Large intestine (tissue), 3 donors: ENCODE measurements at regions not wholly inside any gene's neighbourhood (a gene's known extent, or its start where the extent isn't known, plus 50 kb on each side); places are given as distances from the start of the nearest gene placed in this dataset.
"Not testable (repeated sequence)": the region's sequence is repeated elsewhere in the genome, so short reads cannot be mapped to it uniquely, and the experiment has no call there.

Source experiments
- DNase-seq, 2 donors: peaks; one replicate each; pipeline versions ENCODE4 v3.0.0 to v3.0.0-alpha.2; 2013
- H3K27ac ChIP-seq: one replicate; pipeline ENCODE4 v1.5.1; 2013; ENCODE audit warnings: low read length
- H3K27me3 ChIP-seq: 2 replicates; pipeline ENCODE4 v1.6.1; 2013; ENCODE audit warnings: low read length; ENCODE audit not compliant: control insufficient read depth, insufficient read depth
- H3K36me3 ChIP-seq: 2 replicates; pipeline ENCODE4 v1.6.1; 2013; ENCODE audit warnings: low read length; ENCODE audit not compliant: control insufficient read depth, insufficient read depth
- H3K4me1 ChIP-seq: one replicate; pipeline ENCODE4 v1.6.1; 2013; ENCODE audit warnings: low read length; ENCODE audit not compliant: control insufficient read depth, insufficient read depth
- H3K4me3 ChIP-seq: one replicate; pipeline ENCODE4 v1.5.1; 2013; ENCODE audit warnings: low read length
- H3K9me3 ChIP-seq: one replicate; pipeline ENCODE4 v1.6.1; 2013; ENCODE audit warnings: mild to moderate bottlenecking, low read depth, low read length, moderate library complexity; ENCODE audit not compliant: control insufficient read depth
- WGBS: methylation state at CpG from one replicate; pipeline ENCODE4 v1.1.5; 2013; ENCODE audit warnings: low lambda C conversion rate; ENCODE audit not compliant: insufficient coverage; 5-methylcytosine and 5-hydroxymethylcytosine counted together

DNA sequence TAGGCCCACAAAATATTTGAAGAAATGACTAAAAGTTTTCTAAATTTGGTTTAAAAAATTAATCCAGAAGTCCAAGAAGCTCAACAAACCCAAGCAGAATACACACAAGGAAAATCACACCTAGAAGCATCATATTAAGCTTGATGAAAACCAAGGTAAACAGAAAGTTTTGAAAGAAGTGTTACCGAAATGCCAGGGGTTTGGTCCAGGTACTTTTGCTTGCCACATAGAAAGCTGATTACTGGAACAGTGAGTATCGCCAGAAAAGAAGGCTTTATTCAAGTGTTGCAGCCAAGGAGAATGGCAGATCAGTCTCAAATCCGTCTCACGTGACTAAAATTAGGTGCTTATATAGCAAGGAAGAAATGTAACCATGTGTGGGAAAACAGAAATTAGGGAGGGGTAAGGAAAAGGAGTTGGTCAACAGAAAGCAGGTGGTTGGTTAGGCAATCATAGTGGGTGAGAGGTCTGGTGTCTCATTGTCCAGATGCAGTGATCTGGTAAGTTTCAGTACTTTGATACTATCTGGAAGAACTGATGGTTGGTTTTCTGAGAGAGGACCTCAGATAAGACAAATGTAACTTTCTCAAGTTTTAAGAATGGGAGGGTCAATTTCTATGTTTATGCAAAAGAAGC lies 96.9 kb upstream of the MYRIP start:
- Histone ChIP-seq H3K4me1 (no peaks in the 10 kb centered on the region), H3K27me3 (no peaks in the 10 kb centered on the region), H3K27ac (no peak overlapping the region), H3K9me3 (no peaks in the 10 kb centered on the region), H3K36me3 (no peaks in the 10 kb centered on the region), H3K4me3 (no peak overlapping the region)
- no peak for DNase-seq
- WGBS: 94% methylated on average over 3 of the region's 4 CpGs

DNA sequence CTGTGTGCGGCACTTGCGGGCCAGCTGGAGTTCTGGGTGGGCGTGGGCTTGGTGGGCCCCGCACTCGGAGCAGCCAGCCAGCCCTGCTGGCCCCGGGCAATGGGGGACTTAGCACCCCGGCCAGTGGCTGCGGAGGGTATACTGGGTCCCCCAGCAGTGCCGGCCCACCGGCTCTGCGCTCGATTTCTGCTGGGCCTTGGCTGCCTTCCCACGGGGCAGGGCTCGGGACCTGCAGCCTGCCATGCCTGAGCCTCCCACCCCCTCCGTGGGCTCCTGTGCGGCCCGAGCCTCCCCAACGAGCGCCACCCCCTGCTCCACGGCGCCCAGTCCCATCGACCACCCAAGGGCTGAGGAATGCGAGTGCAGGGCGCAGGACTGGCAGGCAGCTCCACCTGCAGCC lies 96.1 kb upstream of the MYRIP start:
- H3K27me3 ChIP-seq, H3K27ac ChIP-seq, H3K4me1 ChIP-seq, H3K4me3 ChIP-seq, H3K36me3 ChIP-seq, DNase-seq, H3K9me3 ChIP-seq: not testable (repeated sequence)
- WGBS: no CpG with 5 or more reads among the region's 24 CpGs

DNA sequence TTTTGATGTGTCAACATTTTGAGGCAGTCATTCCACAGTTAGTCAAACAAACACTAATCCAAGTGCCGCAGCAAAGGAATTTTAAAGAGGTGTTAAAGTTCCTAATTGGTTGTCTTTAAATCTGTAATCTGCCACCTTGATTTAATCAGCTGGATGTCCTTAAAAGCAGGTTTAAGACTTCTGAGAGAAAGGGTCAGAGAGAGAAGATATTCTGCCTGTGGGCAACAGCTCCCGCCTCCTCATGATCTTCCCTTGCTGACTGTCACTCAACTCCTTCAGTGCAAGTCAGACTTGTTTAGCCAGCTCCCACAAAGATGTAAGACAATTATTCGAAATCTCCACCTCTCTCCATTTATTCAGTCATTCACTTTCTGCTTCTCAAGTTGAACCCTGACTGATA lies 92.6 kb upstream of the MYRIP start:
- H3K36me3 ChIP-seq: no peaks in the 10 kb centered on the region
- DNase-seq: no peak
- no peaks in the 10 kb centered on the region for H3K9me3 ChIP-seq
- 60% methylated on average over 1 of the region's 3 CpGs for WGBS
- no peaks in the 10 kb centered on the region for H3K4me1 ChIP-seq
- no peaks in the 10 kb centered on the region for H3K27me3 ChIP-seq
- no peak overlapping the region for H3K4me3 ChIP-seq
- no peak overlapping the region for H3K27ac ChIP-seq

DNA sequence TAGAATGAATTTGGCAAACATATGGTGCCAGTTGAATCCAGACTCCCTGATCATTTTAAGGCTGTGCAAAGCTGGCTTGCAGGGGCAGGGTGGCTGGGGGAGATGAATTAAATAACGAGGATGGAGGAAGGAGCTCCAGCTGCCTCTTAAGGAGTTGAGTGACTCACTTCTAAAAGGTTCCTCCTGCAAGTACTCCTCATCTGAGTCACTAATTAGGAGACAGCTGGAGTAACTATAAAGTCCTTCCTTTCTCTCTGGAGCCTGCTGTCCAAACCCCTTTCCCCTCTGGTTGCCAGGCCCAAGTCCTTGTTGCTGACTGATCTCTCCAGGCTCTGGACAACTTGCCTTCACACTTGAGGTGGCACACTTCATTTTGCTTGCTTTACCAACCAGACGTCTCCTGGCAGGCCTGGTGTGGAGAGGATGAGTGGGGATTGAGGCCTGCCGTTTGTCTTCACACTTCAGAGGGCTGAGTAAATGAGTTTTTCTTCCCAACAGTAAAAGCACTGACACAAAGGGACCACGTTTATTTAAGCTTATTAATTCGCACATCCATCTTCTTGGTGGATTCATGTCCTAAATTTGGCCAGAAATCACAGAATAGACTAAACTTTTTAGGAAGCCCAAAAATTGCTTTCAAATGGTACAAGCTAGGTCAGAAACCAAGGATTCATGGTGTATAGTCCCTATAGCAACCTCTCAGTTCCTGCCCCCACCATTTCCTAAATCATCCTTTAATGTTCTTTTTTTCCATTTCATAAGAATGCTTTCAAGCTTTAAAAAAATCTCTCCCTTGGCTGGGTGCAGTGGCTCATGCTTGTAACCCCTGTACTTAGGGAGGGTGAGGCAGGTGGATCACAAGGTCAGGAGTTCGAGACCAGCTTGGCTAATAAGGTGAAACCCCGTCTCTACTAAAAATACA lies 90.5 kb upstream of the MYRIP start:
- Histone ChIP-seq H3K4me1 (no peaks in the 10 kb centered on the region), H3K9me3 (no peaks in the 10 kb centered on the region), H3K27me3 (no peaks in the 10 kb centered on the region), H3K36me3 (no peaks in the 10 kb centered on the region), H3K4me3 (no peak overlapping the region), H3K27ac (no peak overlapping the region)
- no CpG with 5 or more reads among the region's 7 CpGs for WGBS
- DNase-seq: no peak

DNA sequence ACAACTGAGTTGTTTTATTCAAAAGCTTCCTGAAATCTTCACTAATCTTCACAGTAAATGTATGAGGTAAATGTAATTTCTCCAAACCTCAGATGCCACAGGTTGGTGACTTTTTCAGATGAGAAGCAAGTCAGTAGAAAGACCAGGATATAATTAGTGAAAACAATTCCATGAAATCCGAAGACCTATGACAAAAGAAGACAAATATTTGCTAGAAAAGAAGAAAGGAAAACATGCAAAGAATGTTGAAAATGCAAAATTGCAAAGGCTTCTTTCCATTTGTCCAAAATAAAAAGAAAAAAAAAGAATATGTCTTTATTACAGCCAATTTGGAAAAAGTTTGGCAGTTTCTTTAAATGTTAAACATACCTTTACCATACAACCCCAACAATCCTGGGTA lies 88.3 kb upstream of the MYRIP start:
- Histone ChIP-seq H3K27me3 (no peaks in the 10 kb centered on the region), H3K4me3 (no peak overlapping the region), H3K9me3 (no peaks in the 10 kb centered on the region), H3K27ac (no peak overlapping the region), H3K4me1 (no peaks in the 10 kb centered on the region), H3K36me3 (no peaks in the 10 kb centered on the region)
- 43% methylated on average over 1 of the region's 1 CpG for WGBS
- DNase-seq: no peak

DNA sequence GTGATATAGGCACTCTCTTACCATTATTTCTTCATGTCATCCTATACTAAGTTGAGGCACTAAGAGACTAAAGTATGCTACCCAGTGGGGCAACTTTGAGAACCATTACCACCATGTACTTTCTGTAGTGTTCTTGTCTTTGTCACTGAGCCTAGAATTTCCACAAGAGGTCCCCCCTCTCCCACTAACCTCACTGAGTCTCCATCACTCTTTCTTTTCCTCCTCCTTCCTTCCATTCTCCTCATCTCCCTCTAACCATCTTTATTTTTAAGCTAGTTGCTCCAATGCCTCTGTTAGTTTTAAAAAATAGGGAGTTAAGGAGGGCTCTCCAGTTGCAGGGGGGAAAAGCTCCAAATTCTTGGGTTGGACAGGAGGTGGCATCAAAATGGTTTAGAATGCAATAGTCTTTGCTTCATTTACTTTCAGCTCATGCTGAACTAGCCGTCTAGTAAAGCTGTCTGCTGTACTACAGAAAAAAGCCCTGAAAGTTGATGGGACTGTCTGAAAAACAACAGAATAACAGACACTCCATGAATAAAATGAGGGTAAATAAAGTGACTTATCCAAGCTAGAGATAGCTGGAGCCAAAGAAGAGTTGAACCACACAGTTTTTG lies 85.1 kb upstream of the MYRIP start:
- Histone ChIP-seq H3K4me1 (no peaks in the 10 kb centered on the region), H3K4me3 (no peak overlapping the region), H3K27me3 (no peaks in the 10 kb centered on the region), H3K36me3 (no peaks in the 10 kb centered on the region), H3K9me3 (no peaks in the 10 kb centered on the region), H3K27ac (no peak overlapping the region)
- WGBS: no CpG with 5 or more reads among the region's 1 CpG
- no peak for DNase-seq

DNA sequence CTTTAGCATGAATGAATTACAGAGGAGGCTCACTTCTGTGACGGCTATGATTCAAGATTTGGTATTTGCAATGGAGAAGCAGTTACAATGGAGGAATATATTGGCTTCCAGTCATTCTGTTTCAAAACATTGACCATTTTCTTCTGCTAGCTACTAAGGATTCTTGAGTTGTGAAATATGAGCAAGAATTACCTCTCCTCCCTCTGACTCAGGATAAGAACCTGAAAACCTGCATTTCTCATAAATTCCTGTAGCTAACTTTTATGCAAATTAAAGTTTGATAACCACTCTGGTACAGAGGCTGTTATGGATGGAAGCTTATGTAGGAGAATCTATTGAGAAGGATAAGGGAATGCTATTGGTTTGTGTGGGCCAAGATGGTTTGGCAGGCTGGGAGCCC lies 84.1 kb upstream of the MYRIP start:
- Histone ChIP-seq H3K27me3 (no peaks in the 10 kb centered on the region), H3K36me3 (no peaks in the 10 kb centered on the region), H3K4me1 (no peaks in the 10 kb centered on the region), H3K4me3 (no peak overlapping the region), H3K9me3 (no peaks in the 10 kb centered on the region), H3K27ac (no peak overlapping the region)
- no peak for DNase-seq
- no CpG with 5 or more reads among the region's 1 CpG for WGBS

DNA sequence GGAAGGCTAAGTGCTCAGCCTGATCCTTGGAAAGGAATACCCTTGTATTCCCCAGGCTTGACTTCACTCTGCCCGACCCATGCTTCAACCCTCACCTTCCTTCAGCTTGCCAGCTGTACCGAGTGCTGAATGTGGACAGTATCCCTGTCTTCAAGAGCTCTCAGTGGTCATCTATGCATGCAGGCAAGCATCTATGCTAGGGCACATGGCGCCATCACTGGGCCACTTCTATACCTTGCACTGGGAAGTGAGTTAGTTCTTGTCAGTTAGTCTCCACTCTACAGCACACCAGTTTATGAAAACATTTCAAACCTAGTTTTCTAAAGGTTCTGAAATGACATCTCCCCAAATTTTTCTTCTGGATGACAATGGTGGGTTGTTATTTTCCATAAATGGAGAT lies 82.0 kb upstream of the MYRIP start:
- DNase-seq: no peak
- H3K27ac ChIP-seq: no peak overlapping the region
- no peaks in the 10 kb centered on the region for H3K36me3 ChIP-seq
- WGBS: no CpG with 5 or more reads among the region's 3 CpGs
- H3K9me3 ChIP-seq: no peaks in the 10 kb centered on the region
- no peaks in the 10 kb centered on the region for H3K4me1 ChIP-seq
- H3K4me3 ChIP-seq: no peak overlapping the region
- no peaks in the 10 kb centered on the region for H3K27me3 ChIP-seq

DNA sequence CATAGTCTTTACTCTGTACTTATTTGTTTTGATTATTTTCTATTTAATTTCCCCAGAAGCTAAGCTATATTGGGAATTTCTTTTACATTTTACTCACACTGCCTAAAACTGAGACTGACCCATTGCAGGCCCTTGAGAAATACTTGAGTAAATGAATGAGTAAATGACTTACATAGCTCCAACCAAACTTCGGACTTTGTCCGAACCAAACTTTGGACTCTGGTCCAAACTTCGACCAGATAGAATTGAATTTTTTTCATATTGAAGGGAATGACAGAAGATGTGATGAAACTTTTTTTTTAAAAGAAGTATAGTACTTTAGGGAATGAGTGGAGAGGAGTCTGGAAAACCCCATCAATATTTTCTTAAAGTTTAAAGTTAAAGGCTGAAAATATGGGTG lies 75.6 kb upstream of the MYRIP start:
- Histone ChIP-seq H3K4me3 (no peak overlapping the region), H3K4me1 (no peaks in the 10 kb centered on the region), H3K36me3 (no peaks in the 10 kb centered on the region), H3K9me3 (no peaks in the 10 kb centered on the region), H3K27me3 (no peaks in the 10 kb centered on the region), H3K27ac (no peak overlapping the region)
- WGBS: no CpG with 5 or more reads among the region's 3 CpGs
- no peak for DNase-seq

DNA sequence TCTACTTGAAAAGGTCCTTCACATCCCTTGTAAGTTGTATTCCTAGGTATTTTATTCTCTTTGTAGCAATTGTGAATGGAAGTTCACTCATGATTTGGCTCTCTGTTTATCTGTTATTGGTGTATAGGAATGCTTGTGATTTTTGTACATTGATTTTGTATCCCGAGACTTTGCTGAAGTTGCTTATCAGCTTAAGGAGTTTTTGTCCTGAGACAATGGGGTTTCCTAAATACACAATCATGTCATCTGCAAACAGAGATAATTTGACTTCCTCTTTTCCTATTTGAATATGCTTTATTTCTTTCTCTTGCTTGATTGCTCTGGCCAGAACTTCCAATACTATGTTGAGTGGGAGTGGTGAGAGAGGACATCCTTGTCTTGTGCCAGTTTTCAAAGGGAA lies 69.8 kb upstream of the MYRIP start:
- DNase-seq, H3K36me3 ChIP-seq, H3K27ac ChIP-seq, H3K27me3 ChIP-seq, H3K4me1 ChIP-seq, H3K4me3 ChIP-seq, H3K9me3 ChIP-seq: not testable (repeated sequence)
- no CpG with 5 or more reads among the region's 1 CpG for WGBS
